ENCODE measurements at regions not wholly inside any gene's neighbourhood (a gene's known extent, or its start where the extent isn't known, plus 50 kb on each side); places are given as distances from the start of the nearest gene placed in this dataset.

GRCh38 chrX:23559975-23560374, 107.3 kb upstream of the PRDX4 start:
- H3K4me1 ChIP-seq, result no peaks in the 10 kb centered on the region
- no peaks in the 10 kb centered on the region for H3K36me3 ChIP-seq (replicated peaks)
- no peaks in the 10 kb centered on the region for H3K27me3 ChIP-seq (ENCODE audit: low read depth)
- no peaks in the 10 kb centered on the region for H3K9me3 ChIP-seq
- in situ Hi-C loops (cut with MboI; ENCODE audit: low sequenced_read_pairs), result no loop called here
- no peak overlapping the region for H3K4me3 ChIP-seq
- no peak for DNase-seq (ENCODE audit: low spot score in 2 of 2)

GRCh38 chrX:23570674-23571343, 96.5 kb upstream of the PRDX4 start:
- H3K4me1 ChIP-seq, result no peaks in the 10 kb centered on the region
- in situ Hi-C loops (cut with MboI; ENCODE audit: low sequenced_read_pairs), result no loop called here
- H3K9me3 ChIP-seq, result no peaks in the 10 kb centered on the region
- DNase-seq (ENCODE audit: low spot score in 2 of 2), result no peak
- peaks cover 3% of the 10 kb centered on the region; the same call in 1 of the 2 replicates for H3K27me3 ChIP-seq (ENCODE audit: low read depth)
- H3K4me3 ChIP-seq, result no peak overlapping the region
- H3K36me3 ChIP-seq (replicated peaks), result no peaks in the 10 kb centered on the region

GRCh38 chrX:23575281-23575680, 92.0 kb upstream of the PRDX4 start:
- in situ Hi-C loops (cut with MboI; ENCODE audit: low sequenced_read_pairs), result no loop called here
- no peak overlapping the region for H3K4me3 ChIP-seq
- no peaks in the 10 kb centered on the region for H3K27me3 ChIP-seq (ENCODE audit: low read depth)
- no peaks in the 10 kb centered on the region for H3K36me3 ChIP-seq (replicated peaks)
- no peaks in the 10 kb centered on the region for H3K9me3 ChIP-seq
- H3K4me1 ChIP-seq, result no peaks in the 10 kb centered on the region
- DNase-seq (ENCODE audit: low spot score in 2 of 2), result no peak

GRCh38 chrX:23578079-23578478, 89.2 kb upstream of the PRDX4 start:
- no peak for DNase-seq (ENCODE audit: low spot score in 2 of 2)
- no peaks in the 10 kb centered on the region for H3K9me3 ChIP-seq
- H3K36me3 ChIP-seq (replicated peaks), result no peaks in the 10 kb centered on the region
- H3K4me3 ChIP-seq, result no peak overlapping the region
- H3K27me3 ChIP-seq (ENCODE audit: low read depth), result no peaks in the 10 kb centered on the region
- H3K4me1 ChIP-seq, result no peaks in the 10 kb centered on the region
- in situ Hi-C loops (cut with MboI; ENCODE audit: low sequenced_read_pairs), result no loop called here

GRCh38 chrX:23589496-23589895, 77.8 kb upstream of the PRDX4 start:
- Histone ChIP-seq H3K4me1 (no peaks in the 10 kb centered on the region), H3K36me3 (replicated peaks) (no peaks in the 10 kb centered on the region), H3K27me3 (ENCODE audit: low read depth) (no peaks in the 10 kb centered on the region), H3K4me3 (no peak overlapping the region), H3K9me3 (no peaks in the 10 kb centered on the region)
- in situ Hi-C loops (cut with MboI; ENCODE audit: low sequenced_read_pairs), result no loop called here
- DNase-seq (ENCODE audit: low spot score in 2 of 2), result no peak

GRCh38 chrX:23592741-23593140, 74.6 kb upstream of the PRDX4 start:
- H3K27me3 ChIP-seq (ENCODE audit: low read depth), result peaks cover 4% of the 10 kb centered on the region
- H3K4me1 ChIP-seq, result no peaks in the 10 kb centered on the region
- H3K36me3 ChIP-seq (replicated peaks), result no peaks in the 10 kb centered on the region
- no peak for DNase-seq (ENCODE audit: low spot score in 2 of 2)
- in situ Hi-C loops (cut with MboI; ENCODE audit: low sequenced_read_pairs), result no loop called here
- H3K9me3 ChIP-seq, result no peaks in the 10 kb centered on the region
- H3K4me3 ChIP-seq, result no peak overlapping the region

GRCh38 chrX:23598575-23598974, 68.7 kb upstream of the PRDX4 start:
- peaks cover 13% of the 10 kb centered on the region for H3K27me3 ChIP-seq (ENCODE audit: low read depth)
- in situ Hi-C loops (cut with MboI; ENCODE audit: low sequenced_read_pairs), result no loop called here
- no peaks in the 10 kb centered on the region for H3K9me3 ChIP-seq
- H3K36me3 ChIP-seq (replicated peaks), result no peaks in the 10 kb centered on the region
- H3K4me1 ChIP-seq, result no peaks in the 10 kb centered on the region
- no peak for DNase-seq (ENCODE audit: low spot score in 2 of 2)
- H3K4me3 ChIP-seq, result no peak overlapping the region

GRCh38 chrX:23603501-23603900, 63.8 kb upstream of the PRDX4 start:
- no peaks in the 10 kb centered on the region for H3K9me3 ChIP-seq

GRCh38 chrX:23610495-23610894, 56.8 kb upstream of the PRDX4 start:
- Histone ChIP-seq H3K4me1 (no peaks in the 10 kb centered on the region), H3K36me3 (replicated peaks) (no peaks in the 10 kb centered on the region), H3K4me3 (no peak overlapping the region), H3K9me3 (no peaks in the 10 kb centered on the region), H3K27me3 (ENCODE audit: low read depth) (0 out of 2 replicates have a peak, but pooled peaks cover 4% of the 10 kb centered on the region)
- in situ Hi-C loops (cut with MboI; ENCODE audit: low sequenced_read_pairs), result no loop called here
- no peak for DNase-seq (ENCODE audit: low spot score in 2 of 2)

More at GRCh38 chrX:23603501-23603900, 63.8 kb upstream of the PRDX4 start:
- no peak for DNase-seq (ENCODE audit: low spot score in 2 of 2)
- in situ Hi-C loops (cut with MboI; ENCODE audit: low sequenced_read_pairs), result no loop called here
- H3K4me1 ChIP-seq, result no peaks in the 10 kb centered on the region
- no peaks in the 10 kb centered on the region for H3K36me3 ChIP-seq (replicated peaks)
- H3K27me3 ChIP-seq (ENCODE audit: low read depth), result peaks cover 3% of the 10 kb centered on the region
- H3K4me3 ChIP-seq, result no peak overlapping the region

- no peak for DNase-seq (ENCODE audit: low spot score in 2 of 2)
- Histone ChIP-seq H3K9me3 (no peaks in the 10 kb centered on the region), H3K36me3 (replicated peaks) (no peaks in the 10 kb centered on the region), H3K4me1 (no peaks in the 10 kb centered on the region), H3K4me3 (no peak overlapping the region), H3K27me3 (ENCODE audit: low read depth) (0 out of 2 replicates have a peak, but pooled peaks cover 4% of the 10 kb centered on the region)
- in situ Hi-C loops (cut with MboI; ENCODE audit: low sequenced_read_pairs), result no loop called here
Observed at GRCh38 chrX:23612846-23613245, 54.4 kb upstream of the PRDX4 start.

- Histone ChIP-seq H3K27me3 (ENCODE audit: low read depth) (0 out of 2 replicates have a peak, but pooled peaks cover 4% of the 10 kb centered on the region), H3K36me3 (replicated peaks) (no peaks in the 10 kb centered on the region), H3K4me1 (no peaks in the 10 kb centered on the region), H3K4me3 (no peak overlapping the region), H3K9me3 (no peaks in the 10 kb centered on the region)
- peak; percentile 16 to 59 for DNase-seq (ENCODE audit: low spot score in 2 of 2)
- in situ Hi-C loops (cut with MboI; ENCODE audit: low sequenced_read_pairs), result no loop called here
Observed at GRCh38 chrX:23616361-23616760, 50.9 kb upstream of the PRDX4 start.

Measured in HAP-1 (cell line).